Karpas-422 (cell line): ENCODE measurements at regions not wholly inside any gene's neighbourhood (a gene's known extent, or its start where the extent isn't known, plus 50 kb on each side); places are given as distances from the start of the nearest gene placed in this dataset.
"Not testable (repeated sequence)": the region's sequence is repeated elsewhere in the genome, so short reads cannot be mapped to it uniquely, and the experiment has no call there.

ENCODE experiments used
- DNase-seq: peaks from one replicate; pipeline ENCODE4 v3.0.0-alpha.2; 2015
- H2AFZ ChIP-seq: fragments of 200-600 bp; sonication (generic); 2 replicates; pipeline ENCODE4 v1.6.1; 2014; ENCODE audit warnings: antibody characterized with exemption, low read length, mixed read lengths
- H3K27ac ChIP-seq: fragments of 200-600 bp; sonication (generic); 2 replicates; pipeline ENCODE4 v1.5.1; 2014; ENCODE audit warnings: mild to moderate bottlenecking, low read length, moderate library complexity
- H3K27me3 ChIP-seq: fragments of 200-600 bp; sonication (generic); 2 replicates; pipeline ENCODE4 v1.6.1; 2014; ENCODE audit warnings: low read length, mixed read lengths
- H3K36me3 ChIP-seq: fragments of 200-600 bp; sonication (generic); 2 replicates; pipeline ENCODE4 v1.6.1; 2014; ENCODE audit warnings: low read length, mixed read lengths; ENCODE audit not compliant: insufficient read depth
- H3K4me1 ChIP-seq: fragments of 200-600 bp; sonication (generic); 2 replicates; pipeline ENCODE4 v1.6.1; 2014; ENCODE audit warnings: mild to moderate bottlenecking, low read length, mixed read lengths
- H3K4me2 ChIP-seq: fragments of 200-600 bp; sonication (generic); 2 replicates; pipeline ENCODE4 v1.6.1; 2014; ENCODE audit warnings: low read length, low read depth, mild to moderate bottlenecking; ENCODE audit not compliant: poor library complexity, severe bottlenecking
- H3K4me3 ChIP-seq: fragments of 200-600 bp; sonication (generic); 2 replicates; pipeline ENCODE4 v1.5.1; 2014; ENCODE audit warnings: mild to moderate bottlenecking, antibody characterized with exemption, low read length, mixed read lengths
- H3K79me2 ChIP-seq: fragments of 200-600 bp; sonication (generic); 2 replicates; pipeline ENCODE4 v1.6.1; 2014; ENCODE audit warnings: mild to moderate bottlenecking, low read length, mixed read lengths
- H3K9ac ChIP-seq: fragments of 200-600 bp; sonication (generic); 2 replicates; pipeline ENCODE4 v1.6.0; 2014; ENCODE audit warnings: low read length
- H3K9me2 ChIP-seq: fragments of 200-600 bp; sonication (generic), shearing (Covaris generic); replicated peaks from 2 replicates; pipeline ENCODE4 v1.6.0; 2014; ENCODE audit warnings: mild to moderate bottlenecking, low read length, moderate library complexity; ENCODE audit not compliant: insufficient read depth
- H3K9me3 ChIP-seq: fragments of 300-700, 200-600 bp; sonication (generic); 2 replicates; pipeline ENCODE4 v1.6.1; 2014; ENCODE audit warnings: low read length, mixed read lengths
- H4K20me1 ChIP-seq: fragments of 200-600 bp; sonication (generic); 2 replicates; pipeline ENCODE4 v1.6.1; 2014; ENCODE audit warnings: mild to moderate bottlenecking, antibody characterized with exemption, low read length, low read depth; ENCODE audit not compliant: insufficient read depth

- not testable (repeated sequence) for H3K27ac ChIP-seq, H4K20me1 ChIP-seq, H3K79me2 ChIP-seq, H3K9ac ChIP-seq, H2AFZ ChIP-seq, H3K27me3 ChIP-seq, H3K4me3 ChIP-seq, H3K4me2 ChIP-seq, H3K9me2 ChIP-seq, H3K36me3 ChIP-seq, H3K4me1 ChIP-seq, H3K9me3 ChIP-seq, DNase-seq
Measured at GRCh38 chr9:63784421-63784820, 1500.6 kb downstream of the FOXD4L5 start.

GRCh38 chr9:63781817-63782439, 1503.1 kb downstream of the FOXD4L5 start:
- DNase-seq, H3K9ac ChIP-seq, H3K4me3 ChIP-seq, H3K4me1 ChIP-seq, H3K9me2 ChIP-seq, H3K9me3 ChIP-seq, H3K4me2 ChIP-seq, H3K27ac ChIP-seq, H2AFZ ChIP-seq, H3K36me3 ChIP-seq, H3K27me3 ChIP-seq, H4K20me1 ChIP-seq, H3K79me2 ChIP-seq: not testable (repeated sequence)

GRCh38 chr9:63781390-63781789, 1503.6 kb downstream of the FOXD4L5 start:
- H3K4me3 ChIP-seq, H3K27ac ChIP-seq, H2AFZ ChIP-seq, H3K9me2 ChIP-seq, H3K9me3 ChIP-seq, H3K27me3 ChIP-seq, H3K36me3 ChIP-seq, H3K9ac ChIP-seq, H3K79me2 ChIP-seq, H4K20me1 ChIP-seq, H3K4me2 ChIP-seq, H3K4me1 ChIP-seq: not testable (repeated sequence)
- DNase-seq, result peak; percentile 69

- not testable (repeated sequence) for H2AFZ ChIP-seq, H3K4me3 ChIP-seq, H3K4me2 ChIP-seq, DNase-seq, H3K79me2 ChIP-seq, H4K20me1 ChIP-seq, H3K9me3 ChIP-seq, H3K36me3 ChIP-seq, H3K9ac ChIP-seq, H3K9me2 ChIP-seq, H3K27ac ChIP-seq, H3K27me3 ChIP-seq, H3K4me1 ChIP-seq
Measured at GRCh38 chr9:63776220-63776619, 1508.8 kb downstream of the FOXD4L5 start.

- H3K27ac ChIP-seq, H3K4me1 ChIP-seq, H2AFZ ChIP-seq, H3K36me3 ChIP-seq, H3K4me2 ChIP-seq, H3K9ac ChIP-seq, H3K9me2 ChIP-seq, H3K4me3 ChIP-seq, H3K27me3 ChIP-seq, H3K9me3 ChIP-seq, DNase-seq, H3K79me2 ChIP-seq, H4K20me1 ChIP-seq: not testable (repeated sequence)
Measured at GRCh38 chr9:63775092-63775426, 1510.0 kb downstream of the FOXD4L5 start.

GRCh38 chr9:63774369-63775091, 1510.5 kb downstream of the FOXD4L5 start:
- H3K27me3 ChIP-seq, H3K36me3 ChIP-seq: not testable (repeated sequence)

GRCh38 chr9:63762230-63762629, 1522.8 kb downstream of the FOXD4L5 start:
- not testable (repeated sequence) for H3K4me3 ChIP-seq, DNase-seq, H3K4me1 ChIP-seq, H3K9me2 ChIP-seq, H3K27ac ChIP-seq, H3K79me2 ChIP-seq, H3K27me3 ChIP-seq, H3K9ac ChIP-seq, H2AFZ ChIP-seq, H3K9me3 ChIP-seq, H4K20me1 ChIP-seq, H3K36me3 ChIP-seq, H3K4me2 ChIP-seq

More at GRCh38 chr9:63774369-63775091, 1510.5 kb downstream of the FOXD4L5 start:
- not testable (repeated sequence) for H3K9me3 ChIP-seq, H3K9ac ChIP-seq, H3K27ac ChIP-seq, H3K9me2 ChIP-seq, H3K79me2 ChIP-seq, DNase-seq, H3K4me1 ChIP-seq, H3K4me2 ChIP-seq, H3K4me3 ChIP-seq, H2AFZ ChIP-seq, H4K20me1 ChIP-seq

GRCh38 chr9:63729021-63729420, 1556.0 kb downstream of the FOXD4L5 start:
- H3K4me3 ChIP-seq, DNase-seq: not testable (repeated sequence)

More at GRCh38 chr9:63729021-63729420, 1556.0 kb downstream of the FOXD4L5 start:
- not testable (repeated sequence) for H4K20me1 ChIP-seq, H2AFZ ChIP-seq, H3K9me2 ChIP-seq, H3K4me2 ChIP-seq, H3K9ac ChIP-seq, H3K79me2 ChIP-seq, H3K9me3 ChIP-seq, H3K27me3 ChIP-seq, H3K36me3 ChIP-seq, H3K4me1 ChIP-seq, H3K27ac ChIP-seq
